ENCODE measurements at regions not wholly inside any gene's neighbourhood (a gene's known extent, or its start where the extent isn't known, plus 50 kb on each side); places are given as distances from the start of the nearest gene placed in this dataset.

DNA sequence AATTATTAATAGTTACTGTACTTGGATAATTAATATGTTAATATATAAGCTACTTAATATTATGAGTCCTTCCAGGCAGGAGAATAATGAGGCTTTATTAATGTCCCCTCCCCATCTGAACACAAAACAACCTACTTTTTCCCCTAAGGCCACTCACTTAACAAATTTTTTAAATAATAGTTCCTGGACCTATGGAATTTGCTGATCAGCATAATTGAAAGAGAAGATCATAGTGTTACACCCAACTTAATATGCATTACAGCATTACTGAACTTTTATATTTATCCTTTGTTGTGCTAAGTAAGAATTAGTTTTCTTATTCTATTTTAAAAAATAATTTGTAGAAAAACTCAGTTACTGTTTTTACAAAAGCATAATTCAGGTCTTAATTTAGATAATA, 1537.7 kb upstream of the GOT2 start:
- no peak overlapping the region for H3K27ac ChIP-seq (ENCODE audit: low read length)
- ATAC-seq, result no peak
- no peak overlapping the region for H3K4me3 ChIP-seq (ENCODE audit: low read depth in 2 of 2, low read length in 2 of 2)
- ChIA-PET POLR2A (no interaction called here), CTCF (no interaction called here)
- DNase-seq (ENCODE audit: low read depth, low spot score), result no peak
- no peaks in the 10 kb centered on the region for H3K9me3 ChIP-seq (ENCODE audit: control insufficient read depth, insufficient read depth, low read depth, low read length)
- in situ Hi-C loops (cut with HindIII; ENCODE audit: low pct_unique_long_range_greater_than_20kb, low sequenced_read_pairs), result no loop called here
- no peaks in the 10 kb centered on the region for H3K4me1 ChIP-seq (ENCODE audit: control insufficient read depth, insufficient read depth, low read length)
- no peaks in the 10 kb centered on the region for H3K27me3 ChIP-seq (ENCODE audit: control insufficient read depth, insufficient read depth, low read length)
- intact Hi-C loops (cut with micrococcal nuclease; ENCODE audit: unreplicated experiment), result no loop called here
- H3K36me3 ChIP-seq (ENCODE audit: control insufficient read depth, insufficient read depth, low read length), result no peaks in the 10 kb centered on the region
- BruUV-seq (replicated peaks), result no TSS peak
- TF ChIP-seq, protein P1, sequence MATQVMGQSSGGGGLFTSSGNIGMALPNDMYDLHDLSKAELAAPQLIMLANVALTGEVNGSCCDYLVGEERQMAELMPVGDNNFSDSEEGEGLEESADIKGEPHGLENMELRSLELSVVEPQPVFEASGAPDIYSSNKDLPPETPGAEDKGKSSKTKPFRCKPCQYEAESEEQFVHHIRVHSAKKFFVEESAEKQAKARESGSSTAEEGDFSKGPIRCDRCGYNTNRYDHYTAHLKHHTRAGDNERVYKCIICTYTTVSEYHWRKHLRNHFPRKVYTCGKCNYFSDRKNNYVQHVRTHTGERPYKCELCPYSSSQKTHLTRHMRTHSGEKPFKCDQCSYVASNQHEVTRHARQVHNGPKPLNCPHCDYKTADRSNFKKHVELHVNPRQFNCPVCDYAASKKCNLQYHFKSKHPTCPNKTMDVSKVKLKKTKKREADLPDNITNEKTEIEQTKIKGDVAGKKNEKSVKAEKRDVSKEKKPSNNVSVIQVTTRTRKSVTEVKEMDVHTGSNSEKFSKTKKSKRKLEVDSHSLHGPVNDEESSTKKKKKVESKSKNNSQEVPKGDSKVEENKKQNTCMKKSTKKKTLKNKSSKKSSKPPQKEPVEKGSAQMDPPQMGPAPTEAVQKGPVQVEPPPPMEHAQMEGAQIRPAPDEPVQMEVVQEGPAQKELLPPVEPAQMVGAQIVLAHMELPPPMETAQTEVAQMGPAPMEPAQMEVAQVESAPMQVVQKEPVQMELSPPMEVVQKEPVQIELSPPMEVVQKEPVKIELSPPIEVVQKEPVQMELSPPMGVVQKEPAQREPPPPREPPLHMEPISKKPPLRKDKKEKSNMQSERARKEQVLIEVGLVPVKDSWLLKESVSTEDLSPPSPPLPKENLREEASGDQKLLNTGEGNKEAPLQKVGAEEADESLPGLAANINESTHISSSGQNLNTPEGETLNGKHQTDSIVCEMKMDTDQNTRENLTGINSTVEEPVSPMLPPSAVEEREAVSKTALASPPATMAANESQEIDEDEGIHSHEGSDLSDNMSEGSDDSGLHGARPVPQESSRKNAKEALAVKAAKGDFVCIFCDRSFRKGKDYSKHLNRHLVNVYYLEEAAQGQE (IDR thresholded peaks at IDR 0.05; ENCODE audit: insufficient read depth in 1 of 2, low read depth in 2 of 2, low read length in 1 of 2), result no peak
- TF ChIP-seq SIN3A (IDR thresholded peaks at IDR 0.05; ENCODE audit: borderline replicate concordance, insufficient read depth, low read depth, low read length) (no peak), POLR2AphosphoS5 (IDR thresholded peaks at IDR 0.05; ENCODE audit: low read depth, low read length) (no peak), TCF7L2 (IDR thresholded peaks at IDR 0.05; ENCODE audit: low read depth, low read length) (no peak)
- TF ChIP-seq, protein P2, sequence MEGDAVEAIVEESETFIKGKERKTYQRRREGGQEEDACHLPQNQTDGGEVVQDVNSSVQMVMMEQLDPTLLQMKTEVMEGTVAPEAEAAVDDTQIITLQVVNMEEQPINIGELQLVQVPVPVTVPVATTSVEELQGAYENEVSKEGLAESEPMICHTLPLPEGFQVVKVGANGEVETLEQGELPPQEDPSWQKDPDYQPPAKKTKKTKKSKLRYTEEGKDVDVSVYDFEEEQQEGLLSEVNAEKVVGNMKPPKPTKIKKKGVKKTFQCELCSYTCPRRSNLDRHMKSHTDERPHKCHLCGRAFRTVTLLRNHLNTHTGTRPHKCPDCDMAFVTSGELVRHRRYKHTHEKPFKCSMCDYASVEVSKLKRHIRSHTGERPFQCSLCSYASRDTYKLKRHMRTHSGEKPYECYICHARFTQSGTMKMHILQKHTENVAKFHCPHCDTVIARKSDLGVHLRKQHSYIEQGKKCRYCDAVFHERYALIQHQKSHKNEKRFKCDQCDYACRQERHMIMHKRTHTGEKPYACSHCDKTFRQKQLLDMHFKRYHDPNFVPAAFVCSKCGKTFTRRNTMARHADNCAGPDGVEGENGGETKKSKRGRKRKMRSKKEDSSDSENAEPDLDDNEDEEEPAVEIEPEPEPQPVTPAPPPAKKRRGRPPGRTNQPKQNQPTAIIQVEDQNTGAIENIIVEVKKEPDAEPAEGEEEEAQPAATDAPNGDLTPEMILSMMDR (IDR thresholded peaks at IDR 0.05), result no peak

- DNase-seq (ENCODE audit: low read depth, low spot score) (no peak), ATAC-seq (no peak)
- ChIA-PET POLR2A (no interaction called here), CTCF (no interaction called here)
- no TSS peak for BruUV-seq (replicated peaks)
- H3K27me3 ChIP-seq (ENCODE audit: control insufficient read depth, insufficient read depth, low read length), result no peaks in the 10 kb centered on the region
- intact Hi-C loops (cut with micrococcal nuclease; ENCODE audit: unreplicated experiment) (no loop called here), in situ Hi-C loops (cut with HindIII; ENCODE audit: low pct_unique_long_range_greater_than_20kb, low sequenced_read_pairs) (no loop called here)
- no peak overlapping the region for H3K4me3 ChIP-seq (ENCODE audit: low read depth in 2 of 2, low read length in 2 of 2)
- no peak for TF ChIP-seq POLR2AphosphoS5 (IDR thresholded peaks at IDR 0.05; ENCODE audit: low read depth, low read length)
- TF ChIP-seq, protein P2 (IDR thresholded peaks at IDR 0.05), result no peak
- TF ChIP-seq TCF7L2 (IDR thresholded peaks at IDR 0.05; ENCODE audit: low read depth, low read length), result no peak
- TF ChIP-seq, protein P1 (IDR thresholded peaks at IDR 0.05; ENCODE audit: insufficient read depth in 1 of 2, low read depth in 2 of 2, low read length in 1 of 2), result no peak
- TF ChIP-seq SIN3A (IDR thresholded peaks at IDR 0.05; ENCODE audit: borderline replicate concordance, insufficient read depth, low read depth, low read length), result no peak
- no peaks in the 10 kb centered on the region for H3K4me1 ChIP-seq (ENCODE audit: control insufficient read depth, insufficient read depth, low read length)
- H3K36me3 ChIP-seq (ENCODE audit: control insufficient read depth, insufficient read depth, low read length), result no peaks in the 10 kb centered on the region
- H3K27ac ChIP-seq (ENCODE audit: low read length), result no peak overlapping the region
- H3K9me3 ChIP-seq (ENCODE audit: control insufficient read depth, insufficient read depth, low read depth, low read length), result no peaks in the 10 kb centered on the region
Observed at GRCh38 chr16:60271025-60271771, 1537.1 kb upstream of the GOT2 start.

Measured in Panc1 (cell line).